ENCODE measurements at regions not wholly inside any gene's neighbourhood (a gene's known extent, or its start where the extent isn't known, plus 50 kb on each side); places are given as distances from the start of the nearest gene placed in this dataset.

DNA sequence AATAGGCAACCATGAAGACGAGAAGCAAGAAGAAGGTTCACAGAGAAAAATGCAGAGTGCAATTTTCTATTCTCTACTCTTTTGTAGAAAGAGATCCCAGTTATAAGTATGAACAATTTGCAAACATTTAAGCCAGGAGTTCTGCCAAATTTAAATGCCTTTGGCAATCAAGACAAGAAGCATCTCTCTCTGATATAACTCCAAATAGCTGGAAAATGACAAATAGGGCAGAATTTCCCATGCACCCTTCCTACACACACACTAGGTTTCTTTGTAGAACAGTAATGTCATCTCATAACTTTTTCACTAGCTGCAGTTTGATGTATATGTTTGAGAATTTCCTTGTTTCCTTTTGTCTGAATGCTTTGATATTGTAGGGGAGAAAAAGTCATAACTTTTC lies 333.5 kb upstream of the AZI2 start:
- H3K4me3 ChIP-seq (ENCODE audit: low read length): no peak overlapping the region
- H3K9ac ChIP-seq (ENCODE audit: low read depth, low read length): no peak overlapping the region
- H3K27me3 ChIP-seq (ENCODE audit: control insufficient read depth, insufficient read depth, low read length): peaks cover 6% of the 10 kb centered on the region
- no peak overlapping the region for H3K4me2 ChIP-seq (ENCODE audit: low read length)
- no peaks in the 10 kb centered on the region for H3K4me1 ChIP-seq (ENCODE audit: control insufficient read depth, insufficient read depth, low read length)
- H3K36me3 ChIP-seq (ENCODE audit: insufficient read depth, low read length): no peaks in the 10 kb centered on the region
- no peaks in the 10 kb centered on the region for H3K9me3 ChIP-seq (replicated peaks; ENCODE audit: low read length)

DNA sequence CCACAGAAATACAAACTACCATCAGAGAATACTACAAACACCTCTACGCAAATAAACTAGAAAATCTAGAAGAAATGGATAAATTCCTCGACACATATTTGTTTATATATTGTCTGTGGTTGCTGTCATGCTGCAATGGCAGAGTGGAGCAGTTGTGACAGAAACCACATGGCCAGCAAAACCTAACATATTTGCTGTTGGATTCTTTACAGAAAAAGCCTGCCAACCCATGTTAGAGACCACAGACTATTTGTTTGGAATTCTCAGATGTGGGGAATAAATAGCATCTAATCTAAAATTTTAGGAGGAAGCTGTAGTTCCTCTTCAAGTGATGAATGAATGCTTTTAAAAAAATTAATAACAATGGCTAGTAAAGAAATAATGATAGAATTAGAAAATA lies 341.6 kb upstream of the AZI2 start:
- Histone ChIP-seq H3K4me1 (ENCODE audit: control insufficient read depth, insufficient read depth, low read length) (no peaks in the 10 kb centered on the region), H3K9me3 (replicated peaks; ENCODE audit: low read length) (no peaks in the 10 kb centered on the region), H3K36me3 (ENCODE audit: insufficient read depth, low read length) (no peaks in the 10 kb centered on the region), H3K27me3 (ENCODE audit: control insufficient read depth, insufficient read depth, low read length) (no peaks in the 10 kb centered on the region), H3K9ac (ENCODE audit: low read depth, low read length) (no peak overlapping the region), H3K4me2 (ENCODE audit: low read length) (no peak overlapping the region), H3K4me3 (ENCODE audit: low read length) (no peak overlapping the region)

DNA sequence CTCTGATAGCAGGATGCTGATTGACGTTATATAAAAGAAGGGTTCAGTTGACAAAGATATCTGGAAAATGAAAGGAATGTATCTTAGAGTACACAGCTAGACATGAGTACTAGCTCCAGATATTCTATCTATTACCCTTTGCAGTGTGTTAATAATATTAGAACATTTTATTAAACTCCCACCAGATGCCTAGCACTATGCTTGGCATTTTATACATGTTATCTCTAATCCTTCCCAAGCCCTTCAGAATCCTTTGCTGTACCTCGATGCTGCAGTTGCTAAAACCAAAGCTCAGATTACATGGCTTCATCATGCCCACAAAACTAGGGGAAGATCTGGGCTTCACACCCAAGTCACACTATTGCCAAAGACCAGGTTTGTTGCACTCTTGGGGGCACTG lies 350.1 kb upstream of the AZI2 start:
- no peak overlapping the region for H3K4me2 ChIP-seq (ENCODE audit: low read length)
- H3K9ac ChIP-seq (ENCODE audit: low read depth, low read length): no peak overlapping the region
- no peaks in the 10 kb centered on the region for H3K27me3 ChIP-seq (ENCODE audit: control insufficient read depth, insufficient read depth, low read length)
- no peaks in the 10 kb centered on the region for H3K4me1 ChIP-seq (ENCODE audit: control insufficient read depth, insufficient read depth, low read length)
- H3K9me3 ChIP-seq (replicated peaks; ENCODE audit: low read length): no peaks in the 10 kb centered on the region
- no peaks in the 10 kb centered on the region for H3K36me3 ChIP-seq (ENCODE audit: insufficient read depth, low read length)
- no peak overlapping the region for H3K4me3 ChIP-seq (ENCODE audit: low read length)

GRCh38 chr3:28699283-28699682 lies 350.7 kb upstream of the AZI2 start:
- Histone ChIP-seq H3K4me3 (ENCODE audit: low read length) (no peak overlapping the region), H3K36me3 (ENCODE audit: insufficient read depth, low read length) (no peaks in the 10 kb centered on the region), H3K27me3 (ENCODE audit: control insufficient read depth, insufficient read depth, low read length) (no peaks in the 10 kb centered on the region), H3K4me2 (ENCODE audit: low read length) (no peak overlapping the region), H3K4me1 (ENCODE audit: control insufficient read depth, insufficient read depth, low read length) (no peaks in the 10 kb centered on the region), H3K9ac (ENCODE audit: low read depth, low read length) (no peak overlapping the region), H3K9me3 (replicated peaks; ENCODE audit: low read length) (no peaks in the 10 kb centered on the region)

DNA sequence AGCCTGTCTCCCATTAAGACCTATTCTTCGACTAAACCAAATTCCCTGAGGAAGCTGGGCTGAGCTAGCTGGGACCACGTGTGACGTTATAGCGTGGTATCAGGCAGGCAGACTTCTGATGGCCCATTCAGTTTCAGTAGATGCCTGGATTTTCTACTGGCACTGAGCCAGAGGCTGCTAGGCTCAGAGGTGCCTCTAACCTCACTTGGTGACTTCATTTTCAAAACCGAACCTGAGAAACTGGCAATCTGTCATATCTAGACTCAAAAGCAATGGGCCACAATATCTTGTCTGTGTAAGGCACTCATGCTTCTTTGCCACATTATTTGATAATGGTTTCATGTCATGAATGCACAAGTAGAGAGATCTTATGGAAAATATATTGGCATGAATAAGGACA lies 352.1 kb upstream of the AZI2 start:
- H3K4me3 ChIP-seq (ENCODE audit: low read length): no peak overlapping the region
- H3K27me3 ChIP-seq (ENCODE audit: control insufficient read depth, insufficient read depth, low read length): no peaks in the 10 kb centered on the region
- H3K36me3 ChIP-seq (ENCODE audit: insufficient read depth, low read length): no peaks in the 10 kb centered on the region
- H3K9me3 ChIP-seq (replicated peaks; ENCODE audit: low read length): no peaks in the 10 kb centered on the region
- no peak overlapping the region for H3K9ac ChIP-seq (ENCODE audit: low read depth, low read length)
- no peaks in the 10 kb centered on the region for H3K4me1 ChIP-seq (ENCODE audit: control insufficient read depth, insufficient read depth, low read length)
- H3K4me2 ChIP-seq (ENCODE audit: low read length): no peak overlapping the region

- Histone ChIP-seq H3K4me2 (ENCODE audit: low read length) (no peak overlapping the region), H3K36me3 (ENCODE audit: insufficient read depth, low read length) (no peaks in the 10 kb centered on the region), H3K4me3 (ENCODE audit: low read length) (no peak overlapping the region), H3K9me3 (replicated peaks; ENCODE audit: low read length) (no peaks in the 10 kb centered on the region), H3K27me3 (ENCODE audit: control insufficient read depth, insufficient read depth, low read length) (no peaks in the 10 kb centered on the region), H3K9ac (ENCODE audit: low read depth, low read length) (no peak overlapping the region), H3K4me1 (ENCODE audit: control insufficient read depth, insufficient read depth, low read length) (no peaks in the 10 kb centered on the region)
Observed at GRCh38 chr3:28703843-28704242, 355.2 kb upstream of the AZI2 start.

- Histone ChIP-seq H3K27me3 (ENCODE audit: control insufficient read depth, insufficient read depth, low read length) (no peaks in the 10 kb centered on the region), H3K9ac (ENCODE audit: low read depth, low read length) (no peak overlapping the region), H3K4me3 (ENCODE audit: low read length) (no peak overlapping the region), H3K4me1 (ENCODE audit: control insufficient read depth, insufficient read depth, low read length) (no peaks in the 10 kb centered on the region), H3K9me3 (replicated peaks; ENCODE audit: low read length) (no peaks in the 10 kb centered on the region), H3K4me2 (ENCODE audit: low read length) (no peak overlapping the region), H3K36me3 (ENCODE audit: insufficient read depth, low read length) (no peaks in the 10 kb centered on the region)
Observed at GRCh38 chr3:28711293-28711692, 362.7 kb upstream of the AZI2 start.

DNA sequence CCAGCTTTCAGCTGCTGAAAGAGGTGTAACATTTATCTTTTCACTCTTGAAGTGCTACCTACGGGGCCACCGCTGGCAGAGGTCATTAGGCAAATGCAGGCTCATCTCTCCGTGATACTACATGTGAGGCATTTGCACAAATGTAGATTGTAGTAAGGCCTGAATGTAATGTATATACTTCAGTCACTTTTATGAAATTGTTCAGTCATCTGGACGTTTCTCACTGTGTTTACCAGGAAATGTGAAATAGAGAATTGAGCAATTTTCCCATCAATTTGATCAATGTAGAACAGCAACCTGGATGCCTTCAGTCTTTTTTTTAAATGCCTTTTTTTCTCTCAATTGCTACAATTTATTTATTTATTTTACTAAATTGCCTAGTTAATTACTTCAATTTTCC lies 368.3 kb upstream of the AZI2 start:
- Histone ChIP-seq H3K4me3 (ENCODE audit: low read length) (no peak overlapping the region), H3K9ac (ENCODE audit: low read depth, low read length) (no peak overlapping the region), H3K36me3 (ENCODE audit: insufficient read depth, low read length) (no peaks in the 10 kb centered on the region), H3K9me3 (replicated peaks; ENCODE audit: low read length) (no peaks in the 10 kb centered on the region), H3K27me3 (ENCODE audit: control insufficient read depth, insufficient read depth, low read length) (no peaks in the 10 kb centered on the region), H3K4me2 (ENCODE audit: low read length) (no peak overlapping the region), H3K4me1 (ENCODE audit: control insufficient read depth, insufficient read depth, low read length) (no peaks in the 10 kb centered on the region)

DNA sequence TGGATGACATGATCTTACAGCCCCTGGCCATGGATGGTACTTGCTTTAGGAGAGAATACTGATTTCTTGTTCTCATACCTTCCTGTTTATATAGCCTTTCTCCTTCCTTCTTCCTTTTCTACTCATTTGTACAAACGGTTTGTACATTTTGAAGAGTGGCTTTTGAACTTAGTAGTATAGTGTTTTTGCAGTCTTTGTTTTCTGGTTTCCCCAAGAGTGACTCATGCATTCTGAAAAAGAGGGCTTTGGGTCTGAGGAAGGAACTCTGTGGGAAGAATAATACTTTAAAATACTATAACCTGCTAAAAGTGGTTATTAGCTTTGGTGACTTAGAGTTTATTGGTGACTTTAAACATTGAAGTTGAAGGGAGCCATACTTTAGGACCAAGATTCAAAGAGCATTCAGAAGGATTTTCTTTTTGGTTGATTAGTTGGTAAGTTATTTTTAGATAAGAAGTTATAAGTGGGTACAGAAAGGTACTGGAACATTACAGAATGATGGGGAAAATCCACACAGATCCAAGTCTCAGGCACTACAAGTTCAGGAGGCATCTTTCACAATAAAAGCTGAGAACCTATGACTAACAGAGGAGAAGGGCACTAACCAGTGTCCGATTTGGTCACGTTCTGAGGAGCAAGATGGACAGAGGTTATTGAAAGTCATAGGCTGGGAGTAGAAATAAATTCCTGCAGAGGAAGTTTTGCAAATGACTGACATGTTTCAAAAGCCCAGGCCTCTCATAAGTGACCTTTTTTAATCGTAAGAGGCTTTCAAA lies 369.6 kb upstream of the AZI2 start:
- Histone ChIP-seq H3K4me1 (ENCODE audit: control insufficient read depth, insufficient read depth, low read length) (no peaks in the 10 kb centered on the region), H3K9me3 (replicated peaks; ENCODE audit: low read length) (no peaks in the 10 kb centered on the region), H3K9ac (ENCODE audit: low read depth, low read length) (no peak overlapping the region), H3K4me2 (ENCODE audit: low read length) (no peak overlapping the region), H3K4me3 (ENCODE audit: low read length) (no peak overlapping the region), H3K27me3 (ENCODE audit: control insufficient read depth, insufficient read depth, low read length) (no peaks in the 10 kb centered on the region), H3K36me3 (ENCODE audit: insufficient read depth, low read length) (no peaks in the 10 kb centered on the region)

DNA sequence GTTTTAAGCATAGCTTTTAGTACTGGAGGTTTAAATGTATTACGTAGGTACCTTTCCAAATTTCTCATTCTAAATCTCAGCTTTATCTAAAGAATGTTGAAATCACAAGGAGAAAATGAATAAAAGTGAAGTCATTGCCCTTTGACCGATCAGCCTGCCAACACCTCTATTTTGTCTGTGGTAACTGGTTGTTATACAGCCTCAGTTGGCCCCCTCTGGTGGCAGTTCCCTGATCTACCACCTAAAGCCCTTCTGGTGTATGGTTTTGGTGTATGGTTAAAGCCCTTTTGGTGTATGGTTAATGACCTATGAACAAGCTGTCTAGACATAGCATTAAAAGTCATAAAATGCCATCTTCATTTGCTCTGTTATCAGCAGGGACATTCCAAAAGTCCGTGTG lies 378.2 kb upstream of the AZI2 start:
- no peaks in the 10 kb centered on the region for H3K9me3 ChIP-seq (replicated peaks; ENCODE audit: low read length)
- H3K9ac ChIP-seq (ENCODE audit: low read depth, low read length): no peak overlapping the region
- no peaks in the 10 kb centered on the region for H3K27me3 ChIP-seq (ENCODE audit: control insufficient read depth, insufficient read depth, low read length)
- H3K4me1 ChIP-seq (ENCODE audit: control insufficient read depth, insufficient read depth, low read length): no peaks in the 10 kb centered on the region
- H3K36me3 ChIP-seq (ENCODE audit: insufficient read depth, low read length): no peaks in the 10 kb centered on the region
- no peak overlapping the region for H3K4me2 ChIP-seq (ENCODE audit: low read length)
- H3K4me3 ChIP-seq (ENCODE audit: low read length): no peak overlapping the region

DNA sequence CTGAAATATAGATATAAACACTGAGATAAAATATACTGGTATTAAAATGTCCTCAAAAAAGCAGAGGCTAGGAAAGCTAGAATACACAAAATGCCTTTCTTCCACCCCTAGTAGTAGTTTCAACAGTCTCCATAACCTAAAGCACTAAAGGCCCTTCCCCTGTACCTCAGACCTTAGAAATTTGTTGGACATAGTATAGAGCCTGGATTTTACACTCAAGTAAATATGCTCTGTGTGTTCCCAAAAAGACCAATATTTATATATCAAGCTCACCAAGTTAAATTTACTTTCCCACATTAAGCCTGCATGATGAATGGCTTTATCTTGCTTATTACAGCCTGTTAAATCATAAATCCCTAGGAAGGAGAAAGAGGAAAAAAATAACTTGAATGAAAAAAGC lies 378.7 kb upstream of the AZI2 start:
- Histone ChIP-seq H3K36me3 (ENCODE audit: insufficient read depth, low read length) (no peaks in the 10 kb centered on the region), H3K4me1 (ENCODE audit: control insufficient read depth, insufficient read depth, low read length) (no peaks in the 10 kb centered on the region), H3K4me2 (ENCODE audit: low read length) (no peak overlapping the region), H3K9me3 (replicated peaks; ENCODE audit: low read length) (no peaks in the 10 kb centered on the region), H3K4me3 (ENCODE audit: low read length) (no peak overlapping the region), H3K27me3 (ENCODE audit: control insufficient read depth, insufficient read depth, low read length) (no peaks in the 10 kb centered on the region), H3K9ac (ENCODE audit: low read depth, low read length) (no peak overlapping the region)

- Histone ChIP-seq H3K4me3 (ENCODE audit: low read length) (no peak overlapping the region), H3K4me2 (ENCODE audit: low read length) (no peak overlapping the region), H3K36me3 (ENCODE audit: insufficient read depth, low read length) (no peaks in the 10 kb centered on the region), H3K4me1 (ENCODE audit: control insufficient read depth, insufficient read depth, low read length) (no peaks in the 10 kb centered on the region), H3K9ac (ENCODE audit: low read depth, low read length) (no peak overlapping the region), H3K9me3 (replicated peaks; ENCODE audit: low read length) (no peaks in the 10 kb centered on the region), H3K27me3 (ENCODE audit: control insufficient read depth, insufficient read depth, low read length) (no peaks in the 10 kb centered on the region)
Observed at GRCh38 chr3:28738425-28738824, 389.8 kb upstream of the AZI2 start.
